BLaER1 (cell line): ENCODE measurements at regions not wholly inside any gene's neighbourhood (a gene's known extent, or its start where the extent isn't known, plus 50 kb on each side); places are given as distances from the start of the nearest gene placed in this dataset.
"Not testable (repeated sequence)": the region's sequence is repeated elsewhere in the genome, so short reads cannot be mapped to it uniquely, and the experiment has no call there.

Experiments
- H3K27ac ChIP-seq: shearing (Covaris generic); formaldehyde crosslinking; 2 replicates; pipeline ENCODE4 v1.8.1; 2022
- H3K27me3 ChIP-seq: shearing (Covaris generic); formaldehyde crosslinking; 2 replicates; pipeline ENCODE4 v1.8.1; 2022
- H3K36me3 ChIP-seq: shearing (Covaris generic); formaldehyde crosslinking; 2 replicates; pipeline ENCODE4 v1.8.1; 2022
- H3K4me1 ChIP-seq: shearing (Covaris generic); formaldehyde crosslinking; 2 replicates; pipeline ENCODE4 v1.8.1; 2022
- H3K4me2 ChIP-seq: shearing (Covaris generic); formaldehyde crosslinking; 2 replicates; pipeline ENCODE4 v1.8.1; 2022
- H3K4me3 ChIP-seq: shearing (Covaris generic); formaldehyde crosslinking; 2 replicates; pipeline ENCODE4 v1.8.1; 2022
- H3K9ac ChIP-seq: shearing (Covaris generic); formaldehyde crosslinking; 2 replicates; pipeline ENCODE4 v1.8.1; 2022
- H3K9me3 ChIP-seq: shearing (Covaris generic); formaldehyde crosslinking; 2 replicates; pipeline ENCODE4 v1.8.1; 2022
- H4K20me1 ChIP-seq: shearing (Covaris generic); formaldehyde crosslinking; 2 replicates; pipeline ENCODE4 v1.8.1; 2022
- Cebpa-rat ChIP-seq: shearing (Covaris generic); IDR thresholded peaks from 2 replicates; pipeline ENCODE4 v1.8.1; 2022

DNA sequence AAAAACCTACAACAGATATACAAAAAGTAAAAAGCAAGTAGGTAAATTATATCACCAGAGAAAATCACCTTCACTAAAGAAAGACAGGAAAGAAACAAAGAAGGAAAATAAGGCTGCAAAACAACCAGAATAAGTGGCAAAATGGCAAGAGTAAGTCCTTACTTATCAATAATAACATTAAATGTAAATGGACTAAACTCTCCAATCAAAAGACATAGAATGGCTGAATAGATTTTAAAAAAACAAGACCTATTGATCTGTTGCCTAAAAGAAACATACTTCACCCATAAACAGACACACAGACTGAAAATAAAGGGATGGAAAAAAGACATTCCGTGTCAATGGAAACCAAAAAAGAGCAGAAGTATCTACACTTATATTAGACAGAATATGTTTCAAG lies 695.7 kb upstream of the FAT3 start:
- Histone ChIP-seq H3K27ac (no peak overlapping the region), H3K4me3 (no peak overlapping the region), H3K4me2 (no peak overlapping the region), H3K9ac (no peak overlapping the region), H4K20me1 (no peaks in the 10 kb centered on the region), H3K9me3 (no peaks in the 10 kb centered on the region), H3K36me3 (no peaks in the 10 kb centered on the region), H3K4me1 (no peaks in the 10 kb centered on the region), H3K27me3 (no peaks in the 10 kb centered on the region)
- TF ChIP-seq Cebpa-rat: no peak

DNA sequence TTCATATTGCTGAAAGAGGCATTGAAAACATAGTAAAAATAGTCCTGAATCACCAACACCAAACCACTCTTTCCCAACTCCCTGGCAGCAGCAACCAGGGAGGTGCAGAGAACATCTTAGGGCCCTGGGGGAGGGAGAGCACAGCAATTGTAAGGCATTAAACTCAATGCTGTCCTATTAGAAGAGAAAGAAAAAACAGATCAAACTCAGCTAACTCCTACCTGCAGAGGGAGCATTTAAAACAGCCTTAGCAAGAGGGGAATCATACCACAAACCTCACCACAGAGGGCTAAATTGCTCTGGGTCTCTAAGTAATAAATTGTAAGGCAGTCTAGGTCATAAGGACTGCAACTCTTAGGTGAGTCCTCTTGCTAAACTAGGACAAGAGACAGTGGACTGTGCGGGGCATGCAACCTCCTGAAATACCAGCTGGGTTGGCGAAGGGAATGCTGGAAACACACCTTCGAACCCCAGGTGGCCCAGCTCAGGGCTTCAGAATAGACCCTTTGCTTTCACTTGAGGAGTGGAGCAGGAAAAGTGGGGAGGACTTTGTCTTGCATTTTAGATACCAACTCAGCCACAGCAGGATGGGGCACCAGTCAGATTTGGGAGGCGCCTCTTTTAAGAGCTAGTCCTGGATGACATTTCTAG lies 697.1 kb upstream of the FAT3 start:
- no peaks in the 10 kb centered on the region for H3K9me3 ChIP-seq
- H3K36me3 ChIP-seq: no peaks in the 10 kb centered on the region
- H3K27me3 ChIP-seq: no peaks in the 10 kb centered on the region
- no peaks in the 10 kb centered on the region for H4K20me1 ChIP-seq
- H3K27ac ChIP-seq: no peak overlapping the region
- no peak overlapping the region for H3K4me3 ChIP-seq
- TF ChIP-seq Cebpa-rat: no peak
- no peak overlapping the region for H3K9ac ChIP-seq
- H3K4me2 ChIP-seq: no peak overlapping the region
- no peaks in the 10 kb centered on the region for H3K4me1 ChIP-seq

DNA sequence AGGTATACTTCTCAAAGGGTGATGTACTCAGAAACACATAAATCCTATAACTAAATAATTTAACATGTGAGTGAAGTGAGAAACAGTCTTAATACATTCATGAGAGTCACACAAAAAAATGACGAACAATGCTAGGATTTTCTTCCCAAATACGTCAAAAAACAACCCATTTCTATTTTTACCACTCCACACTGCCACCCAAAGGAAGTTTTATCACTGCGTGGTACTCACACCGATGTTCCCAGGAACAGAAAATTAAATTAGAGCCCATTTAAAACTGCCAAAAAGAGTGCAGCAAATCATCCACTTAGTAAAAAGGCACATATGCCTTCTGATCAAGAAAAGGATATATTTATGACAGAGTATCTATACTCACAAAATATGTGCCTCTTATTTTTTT lies 710.9 kb upstream of the FAT3 start:
- no peak for TF ChIP-seq Cebpa-rat
- Histone ChIP-seq H3K27ac (no peak overlapping the region), H3K9me3 (no peaks in the 10 kb centered on the region), H3K36me3 (no peaks in the 10 kb centered on the region), H4K20me1 (no peaks in the 10 kb centered on the region), H3K9ac (no peak overlapping the region), H3K4me3 (no peak overlapping the region), H3K27me3 (no peaks in the 10 kb centered on the region), H3K4me2 (no peak overlapping the region), H3K4me1 (no peaks in the 10 kb centered on the region)

DNA sequence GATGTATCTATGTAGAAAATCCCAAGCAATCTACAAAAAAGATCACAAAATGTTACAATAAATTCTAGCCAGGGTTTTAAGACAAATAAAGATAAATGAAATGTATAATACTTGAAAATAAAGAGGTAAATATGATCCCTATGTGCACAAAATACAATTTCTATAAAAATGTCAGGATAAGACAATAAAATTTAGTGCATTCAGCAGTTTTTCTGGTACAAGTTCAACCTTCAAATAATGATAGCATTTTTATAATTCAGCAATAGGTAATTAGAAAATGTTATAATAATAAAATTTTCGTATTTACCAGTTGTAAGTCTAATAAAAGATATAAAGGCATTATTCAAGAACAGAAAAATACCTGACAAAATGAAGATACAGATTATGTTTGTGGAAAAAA lies 726.8 kb upstream of the FAT3 start:
- Histone ChIP-seq H3K4me1 (no peaks in the 10 kb centered on the region), H3K9me3 (no peaks in the 10 kb centered on the region)
- TF ChIP-seq Cebpa-rat: no peak

DNA sequence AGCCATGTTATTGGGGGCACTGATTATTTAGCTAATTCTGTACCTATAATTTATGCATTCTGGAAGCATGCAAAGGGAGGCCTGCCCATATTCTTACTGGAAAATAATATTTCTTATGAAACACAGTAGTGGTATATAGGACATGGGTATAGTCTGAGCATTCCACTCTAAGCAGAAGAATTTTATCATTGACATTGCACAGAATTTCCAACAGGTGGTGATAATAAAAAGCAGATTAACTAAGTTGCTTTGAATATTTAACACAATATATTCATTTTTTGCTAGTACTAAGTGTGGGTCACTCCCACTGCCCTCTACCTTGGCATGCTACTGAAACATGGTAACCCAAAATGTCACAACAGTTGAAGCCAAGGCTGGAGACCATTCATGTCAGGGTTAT lies 728.8 kb upstream of the FAT3 start:
- H3K9me3 ChIP-seq: no peaks in the 10 kb centered on the region
- H3K27me3 ChIP-seq: no peaks in the 10 kb centered on the region
- H3K36me3 ChIP-seq: no peaks in the 10 kb centered on the region
- no peaks in the 10 kb centered on the region for H4K20me1 ChIP-seq
- no peak overlapping the region for H3K9ac ChIP-seq
- TF ChIP-seq Cebpa-rat: no peak
- no peak overlapping the region for H3K4me2 ChIP-seq
- H3K4me1 ChIP-seq: no peaks in the 10 kb centered on the region
- H3K4me3 ChIP-seq: no peak overlapping the region
- H3K27ac ChIP-seq: no peak overlapping the region

More for the DNA sequence above, 726.8 kb upstream of the FAT3 start:
- Histone ChIP-seq H3K36me3 (no peaks in the 10 kb centered on the region), H3K4me2 (no peak overlapping the region), H3K27me3 (no peaks in the 10 kb centered on the region), H3K9ac (no peak overlapping the region), H3K27ac (no peak overlapping the region), H3K4me3 (no peak overlapping the region), H4K20me1 (no peaks in the 10 kb centered on the region)

DNA sequence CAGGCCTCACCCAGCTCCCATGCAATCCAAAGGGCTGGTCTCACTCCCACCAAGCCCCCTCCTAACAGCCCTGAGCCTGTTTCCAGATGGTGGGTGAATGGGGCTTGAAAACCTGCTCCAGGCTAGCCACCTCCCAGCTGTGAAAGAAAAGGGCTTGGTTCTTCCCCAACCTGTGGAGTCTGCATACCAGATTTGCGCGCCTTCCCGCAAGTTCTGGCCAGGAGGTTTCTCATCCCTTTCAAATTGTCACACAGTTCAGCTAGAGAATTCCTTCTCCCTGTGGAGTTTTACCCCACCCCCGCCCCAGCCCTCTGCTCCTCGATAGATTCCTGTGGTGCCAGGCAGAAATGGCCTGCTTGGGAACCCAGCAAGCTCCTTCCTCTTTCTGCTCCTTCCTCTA lies 734.6 kb upstream of the FAT3 start:
- Histone ChIP-seq H3K27ac (no peak overlapping the region), H3K9me3 (no peaks in the 10 kb centered on the region), H3K9ac (no peak overlapping the region), H4K20me1 (no peaks in the 10 kb centered on the region), H3K27me3 (no peaks in the 10 kb centered on the region), H3K4me1 (no peaks in the 10 kb centered on the region), H3K4me3 (no peak overlapping the region), H3K36me3 (no peaks in the 10 kb centered on the region), H3K4me2 (no peak overlapping the region)
- TF ChIP-seq Cebpa-rat: no peak

DNA sequence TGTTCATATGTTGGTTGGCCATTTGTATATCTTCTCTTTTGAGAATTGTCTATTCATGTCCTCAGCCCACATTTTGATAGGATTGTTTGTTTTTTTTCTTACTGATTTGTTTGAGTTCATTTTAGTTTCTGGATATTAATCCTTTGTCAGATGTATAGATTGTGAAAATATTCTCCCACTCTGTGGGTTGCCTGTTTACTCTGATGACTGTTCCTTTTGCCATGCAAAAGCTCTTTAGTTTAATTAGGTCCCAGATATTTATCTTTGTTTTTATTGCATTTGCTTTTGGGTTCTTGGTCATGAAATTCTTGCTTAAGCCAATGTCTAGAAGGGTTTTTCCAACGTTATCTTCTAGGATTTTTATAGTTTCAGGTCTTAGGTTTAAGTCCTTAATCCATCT lies 740.7 kb upstream of the FAT3 start:
- not testable (repeated sequence) for H3K4me2 ChIP-seq

DNA sequence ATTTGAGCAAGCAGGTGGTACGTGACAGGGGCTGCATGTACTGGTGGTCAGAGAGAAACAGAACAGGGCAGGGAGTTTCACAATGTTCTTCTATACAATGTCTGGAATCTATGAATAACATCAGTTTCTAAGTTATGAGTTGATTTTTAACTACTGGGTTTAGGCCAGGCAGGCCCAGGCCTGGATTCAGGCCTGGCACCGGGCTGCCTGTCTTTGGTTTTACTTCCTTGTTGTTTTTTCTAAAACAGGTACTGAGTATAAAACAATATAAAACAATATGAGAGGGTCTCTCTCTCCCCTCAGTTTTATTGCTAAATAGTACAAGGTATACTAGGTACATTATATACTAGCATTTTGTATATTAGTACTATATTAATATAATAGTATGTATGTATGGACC lies 742.7 kb upstream of the FAT3 start:
- H3K4me1 ChIP-seq, H3K9me3 ChIP-seq, H3K4me2 ChIP-seq, H4K20me1 ChIP-seq, H3K4me3 ChIP-seq, H3K9ac ChIP-seq, H3K36me3 ChIP-seq, H3K27me3 ChIP-seq, H3K27ac ChIP-seq: not testable (repeated sequence)

More for the DNA sequence above, 740.7 kb upstream of the FAT3 start:
- H3K4me3 ChIP-seq, H3K27ac ChIP-seq, H3K4me1 ChIP-seq, H3K36me3 ChIP-seq, H3K27me3 ChIP-seq, H4K20me1 ChIP-seq, H3K9ac ChIP-seq, H3K9me3 ChIP-seq: not testable (repeated sequence)

DNA sequence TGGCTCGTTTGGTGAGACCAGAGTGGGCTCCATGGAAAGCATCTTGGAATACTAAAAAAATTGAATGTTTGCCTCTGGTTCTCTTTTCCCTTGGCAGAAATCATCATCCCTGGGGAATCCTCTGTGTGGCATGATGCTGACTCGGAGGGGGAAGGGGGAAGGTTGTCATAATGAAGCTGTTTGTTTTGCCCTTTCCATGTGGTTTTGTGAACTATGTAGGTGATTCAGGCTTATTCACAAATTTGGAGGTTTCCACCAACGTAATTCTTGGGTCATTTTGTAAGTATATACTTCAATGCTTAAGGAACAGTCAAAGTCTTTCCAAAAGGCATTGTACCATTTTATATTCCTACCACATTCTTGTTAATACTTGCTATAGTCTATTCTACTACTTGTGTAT lies 754.0 kb upstream of the FAT3 start:
- Histone ChIP-seq H3K9me3 (no peaks in the 10 kb centered on the region), H3K36me3 (no peaks in the 10 kb centered on the region)

DNA sequence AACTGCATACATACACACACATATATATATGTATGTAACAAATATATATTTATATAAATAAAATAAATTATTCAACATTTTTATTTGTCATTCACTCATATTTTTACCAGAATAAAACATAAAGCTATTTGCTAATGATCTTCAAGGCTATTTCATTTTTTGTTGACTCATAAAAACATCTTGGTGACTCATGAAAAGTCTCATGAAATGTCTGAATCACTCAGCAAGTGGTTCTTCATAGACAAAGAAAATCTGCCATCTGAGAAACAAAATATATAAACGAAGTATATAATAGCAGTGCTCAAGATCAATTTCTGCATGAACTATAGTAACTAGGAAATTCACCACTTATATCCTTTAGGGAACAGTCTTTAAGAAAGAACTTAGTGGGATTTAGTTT lies 764.8 kb upstream of the FAT3 start:
- Histone ChIP-seq H3K36me3 (no peaks in the 10 kb centered on the region), H3K4me1 (no peaks in the 10 kb centered on the region), H3K9me3 (no peaks in the 10 kb centered on the region), H3K27ac (no peak overlapping the region), H3K4me3 (no peak overlapping the region), H3K4me2 (no peak overlapping the region), H3K9ac (no peak overlapping the region), H3K27me3 (no peaks in the 10 kb centered on the region), H4K20me1 (no peaks in the 10 kb centered on the region)
- no peak for TF ChIP-seq Cebpa-rat

More for the DNA sequence above, 754.0 kb upstream of the FAT3 start:
- no peak overlapping the region for H3K4me3 ChIP-seq
- no peaks in the 10 kb centered on the region for H4K20me1 ChIP-seq
- no peak for TF ChIP-seq Cebpa-rat
- no peak overlapping the region for H3K27ac ChIP-seq
- H3K4me2 ChIP-seq: no peak overlapping the region
- H3K4me1 ChIP-seq: no peaks in the 10 kb centered on the region
- no peaks in the 10 kb centered on the region for H3K27me3 ChIP-seq
- no peak overlapping the region for H3K9ac ChIP-seq

DNA sequence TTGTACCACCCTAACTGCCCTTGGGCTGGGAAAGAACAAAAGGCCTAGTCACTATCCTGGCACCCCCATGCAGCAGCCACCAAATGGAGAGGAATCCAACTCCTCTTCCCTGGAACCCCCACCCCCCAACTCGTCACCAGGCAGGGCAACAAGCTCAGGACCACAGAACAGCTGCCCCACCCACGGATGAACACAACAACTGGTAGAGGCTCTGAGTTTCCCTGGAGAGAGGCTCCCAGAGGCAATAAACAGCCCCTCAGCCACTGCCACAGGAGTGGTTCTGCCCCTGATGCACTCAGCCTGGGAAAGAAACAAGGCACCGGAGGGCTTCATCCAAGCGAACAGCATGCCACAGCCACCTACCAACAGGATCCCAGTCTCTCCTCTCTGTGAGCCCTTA lies 778.4 kb upstream of the FAT3 start:
- Histone ChIP-seq H3K27ac (no peak overlapping the region), H3K9me3 (no peaks in the 10 kb centered on the region), H3K4me3 (no peak overlapping the region), H3K4me1 (no peaks in the 10 kb centered on the region), H3K36me3 (no peaks in the 10 kb centered on the region), H3K4me2 (no peak overlapping the region), H3K9ac (no peak overlapping the region), H4K20me1 (no peaks in the 10 kb centered on the region), H3K27me3 (no peaks in the 10 kb centered on the region)
- no peak for TF ChIP-seq Cebpa-rat
